Right kidney (tissue), 1 donor: ENCODE measurements at regions not wholly inside any gene's neighbourhood (a gene's known extent, or its start where the extent isn't known, plus 50 kb on each side); places are given as distances from the start of the nearest gene placed in this dataset.
A peak's percentile ranks its signal among the peaks of the same experiment; 100 is the strongest.
"Not testable (repeated sequence)": the region's sequence is repeated elsewhere in the genome, so short reads cannot be mapped to it uniquely, and the experiment has no call there.

Source experiments
- DNase-seq: peaks from one replicate; pipeline ENCODE4 v3.0.0-alpha.2; 2016

DNA sequence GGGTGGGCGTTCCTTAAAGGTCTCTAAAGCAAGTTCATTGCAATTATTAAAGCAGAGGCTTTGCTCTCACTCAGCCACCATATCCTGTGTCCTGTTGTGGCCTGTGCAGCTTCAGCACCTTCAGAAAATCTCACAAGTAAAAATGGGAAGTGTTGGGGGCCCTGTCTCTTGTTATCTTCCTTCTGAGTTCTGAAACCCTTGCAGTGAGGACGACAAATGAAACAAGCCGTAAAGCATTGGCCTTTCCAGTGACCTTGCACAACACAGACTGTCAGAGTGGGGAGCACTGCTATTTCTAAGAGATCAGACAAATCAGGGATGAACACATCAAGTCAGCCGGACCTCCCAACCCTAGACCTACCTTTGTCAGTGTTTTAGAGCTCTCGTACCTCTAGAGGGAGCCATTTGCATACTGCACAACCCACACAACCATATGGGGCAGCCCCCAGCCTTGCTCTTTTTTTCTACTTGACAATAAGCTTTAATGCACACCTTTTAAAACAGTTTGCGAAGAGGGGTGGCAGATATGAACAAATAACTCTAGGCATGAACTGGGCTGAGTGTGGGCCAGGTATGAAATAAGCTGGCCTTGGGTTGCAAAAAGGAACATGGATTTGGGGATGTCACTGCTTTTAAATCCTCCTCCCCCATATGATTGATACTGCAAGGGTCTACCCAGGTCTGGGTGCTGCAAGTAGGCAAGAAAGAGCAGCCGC, 89.8 kb downstream of the KATNIP start:
- DNase-seq, result peak; percentile 44

DNA sequence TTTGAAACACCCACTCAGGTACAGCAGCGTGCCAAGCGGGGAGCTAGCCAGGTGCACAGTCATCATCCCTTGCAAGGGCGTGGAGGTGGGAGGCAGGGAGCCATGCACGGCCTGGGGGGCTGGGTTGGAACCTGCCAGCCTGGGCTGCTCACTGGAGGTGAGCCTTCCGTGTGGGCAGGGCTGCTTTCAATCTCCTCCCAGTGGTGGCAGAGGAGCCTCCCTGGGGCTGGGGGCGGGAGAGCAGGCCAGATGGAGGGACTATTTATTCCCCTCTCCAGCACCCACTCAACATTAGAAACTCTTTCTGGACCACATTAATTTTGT, 90.3 kb downstream of the KATNIP start:
- no peak for DNase-seq

DNA sequence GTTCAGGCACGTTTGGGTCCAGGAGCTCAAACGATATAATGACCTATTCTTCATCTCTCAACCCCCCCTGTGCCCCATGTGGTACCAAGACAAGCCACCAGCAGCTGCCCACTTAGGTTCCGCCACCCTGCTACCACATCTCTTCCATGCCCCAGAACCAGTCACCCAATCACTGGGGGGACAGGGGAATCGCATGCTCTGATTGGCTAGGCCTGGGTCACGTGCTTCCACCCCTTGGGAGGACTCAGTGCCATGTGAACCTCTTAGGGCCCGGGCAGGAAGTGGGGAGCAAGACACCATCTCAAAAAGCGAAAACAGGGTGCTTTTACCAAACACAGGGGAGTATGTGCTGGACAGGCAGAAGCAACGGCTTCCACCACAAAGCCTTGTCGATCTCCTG, 91.3 kb downstream of the KATNIP start:
- DNase-seq, result no peak

DNA sequence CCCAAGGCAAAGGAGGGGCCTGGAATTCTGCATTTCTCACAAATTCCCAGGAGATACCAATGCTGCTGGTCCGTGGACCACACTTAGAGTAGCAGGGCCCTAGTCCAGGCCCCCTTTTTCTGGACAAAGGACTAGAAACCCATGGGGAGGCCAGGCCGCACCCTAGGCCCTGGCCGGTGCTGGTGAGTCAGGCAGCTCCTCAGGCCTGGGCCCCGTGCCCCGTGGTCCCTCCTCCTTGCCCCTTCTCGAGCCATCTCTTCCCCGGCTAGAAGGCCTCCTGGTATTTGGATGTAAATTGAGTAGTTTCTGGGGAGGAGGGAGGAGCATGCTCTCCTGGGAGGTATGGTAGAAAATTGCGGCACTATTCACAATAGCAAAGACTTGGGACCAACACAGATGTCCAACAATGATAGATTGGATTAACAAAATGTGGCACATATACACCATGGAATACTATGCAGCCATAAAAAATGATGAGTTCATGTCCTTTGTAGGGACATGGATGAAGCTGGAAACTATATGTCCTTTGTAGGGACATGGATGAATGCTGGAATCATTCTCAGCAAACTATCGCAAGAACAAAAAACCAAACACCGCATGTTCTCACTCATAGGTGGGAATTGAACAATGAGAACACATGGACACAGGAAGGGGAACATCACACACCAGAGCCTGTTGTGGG, 91.9 kb downstream of the KATNIP start:
- not testable (repeated sequence) for DNase-seq

DNA sequence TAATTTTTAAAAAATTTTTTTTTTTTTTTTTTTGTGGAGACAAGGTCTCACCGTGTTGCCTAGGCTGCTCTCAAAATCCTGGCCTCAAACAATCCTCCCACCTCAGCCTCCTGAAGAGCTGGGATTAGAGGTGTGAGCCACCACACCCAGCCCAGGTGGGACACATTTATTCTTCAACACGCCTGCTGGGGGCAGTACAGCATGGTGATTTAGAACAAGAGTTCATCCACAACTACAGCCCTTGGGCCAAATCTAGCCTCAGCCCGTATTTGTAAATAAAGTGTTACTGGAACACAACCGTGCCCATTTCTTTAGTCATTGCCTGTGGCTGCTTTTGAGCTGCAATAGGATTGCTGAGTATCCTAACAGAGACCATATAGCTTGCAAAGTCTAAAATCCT, 92.8 kb downstream of the KATNIP start:
- no peak for DNase-seq

DNA sequence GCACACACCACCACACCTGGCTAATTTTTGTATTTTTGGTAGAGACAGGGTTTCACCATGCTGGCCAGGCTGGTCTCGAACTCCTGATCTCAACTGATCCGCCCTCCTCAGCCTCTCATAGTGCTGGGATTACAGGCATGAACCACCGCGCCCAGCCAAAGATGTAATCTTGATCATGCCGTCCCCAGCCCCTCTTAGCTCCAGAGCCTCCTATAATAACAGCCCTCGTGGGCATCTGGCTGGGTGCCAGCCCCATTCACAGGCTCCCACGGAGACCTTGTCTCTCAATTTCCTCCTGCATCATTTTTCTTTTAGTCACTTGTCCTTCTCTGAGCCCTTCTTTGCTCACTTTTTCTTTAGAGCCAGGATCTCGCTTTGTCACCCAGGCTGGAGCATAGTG, 94.2 kb downstream of the KATNIP start:
- DNase-seq, result no peak

DNA sequence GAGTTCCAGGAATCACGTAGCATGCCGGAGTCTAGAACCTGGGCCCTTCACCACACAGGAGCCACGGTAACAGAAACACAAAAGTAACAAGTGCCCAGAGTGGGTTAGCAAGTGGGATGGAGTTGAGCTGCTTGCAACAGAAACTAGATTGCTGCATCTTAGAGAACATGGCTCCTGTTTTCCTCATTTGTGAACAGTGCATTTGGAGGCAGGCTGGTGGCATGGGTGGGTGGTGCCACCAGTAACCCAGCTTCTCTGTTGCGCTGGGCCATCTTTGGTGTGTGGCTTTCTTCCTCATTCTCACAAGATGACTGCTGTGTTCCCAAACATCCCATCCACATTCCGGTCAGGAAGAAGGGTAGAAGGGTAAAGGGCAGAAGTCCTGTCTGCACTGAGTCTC, 95.5 kb downstream of the KATNIP start:
- DNase-seq, result no peak

DNA sequence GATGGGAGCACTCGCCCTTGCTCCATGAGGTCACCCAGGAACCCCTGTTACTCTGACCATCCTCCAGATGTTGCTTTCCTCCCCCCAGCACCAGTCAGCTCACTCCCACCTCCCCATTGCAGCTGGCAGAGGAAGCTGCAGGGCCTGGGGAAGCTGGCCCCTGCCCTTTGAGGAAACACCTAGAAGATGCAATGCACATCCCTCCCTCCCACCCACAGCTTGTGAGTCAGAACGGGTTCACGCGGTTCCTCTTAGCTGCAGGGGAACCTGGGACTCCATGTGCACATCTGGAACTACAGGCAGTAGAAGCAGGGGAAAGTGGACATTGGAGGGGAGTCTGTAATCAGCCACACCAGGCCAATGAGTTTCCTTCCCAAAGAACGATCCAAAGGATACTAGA, 96.9 kb downstream of the KATNIP start:
- no peak for DNase-seq

DNA sequence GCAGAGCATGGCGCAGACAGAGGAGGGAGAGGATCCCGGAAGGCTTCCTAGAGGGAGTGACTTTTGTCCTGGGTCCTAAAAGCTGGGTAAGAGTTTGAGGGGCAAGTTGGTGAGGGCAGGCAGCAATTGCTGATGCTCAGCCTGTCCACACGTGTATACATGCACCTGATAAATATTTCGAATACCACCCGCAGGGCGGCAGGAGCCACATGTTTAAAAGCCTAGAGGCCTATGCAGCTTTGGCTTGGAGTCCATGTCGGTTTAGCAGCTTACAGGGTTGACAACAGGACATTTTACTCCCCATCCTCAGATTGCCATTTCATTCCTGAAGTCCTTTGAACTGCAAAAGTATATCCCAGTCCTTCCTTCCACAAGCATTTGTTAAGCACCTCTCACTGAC, 99.1 kb downstream of the KATNIP start:
- DNase-seq, result no peak

DNA sequence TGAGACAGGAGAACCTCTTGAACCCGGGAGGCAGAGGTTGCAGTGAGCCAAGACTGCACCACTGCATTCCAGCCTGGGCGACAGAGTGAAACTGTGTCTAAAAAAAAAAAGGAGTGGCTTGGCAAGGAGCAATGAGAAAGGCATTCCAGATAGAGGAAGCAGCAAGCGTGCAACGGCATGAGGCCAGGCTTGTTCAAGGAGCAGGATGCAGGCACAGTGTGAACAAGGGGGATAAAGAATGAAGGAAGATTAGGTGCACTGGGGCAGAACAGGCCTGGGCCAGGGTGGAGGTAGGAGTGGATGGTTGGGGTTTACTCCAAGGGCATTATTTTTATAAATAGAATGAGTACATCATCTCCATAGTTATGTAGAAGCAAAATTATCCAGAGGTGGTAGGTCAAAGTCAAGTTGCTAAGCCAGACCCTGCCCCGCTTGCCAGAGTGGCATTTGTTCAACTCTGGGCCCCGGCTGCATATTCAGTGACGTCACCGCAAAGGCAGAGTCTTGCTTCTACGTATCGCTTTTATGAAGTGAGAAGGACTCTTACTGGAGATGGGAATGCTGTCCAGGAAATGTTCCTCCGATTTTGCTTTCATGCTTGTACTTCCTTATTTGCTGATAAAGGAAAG, 100.2 kb downstream of the KATNIP start:
- no peak for DNase-seq

DNA sequence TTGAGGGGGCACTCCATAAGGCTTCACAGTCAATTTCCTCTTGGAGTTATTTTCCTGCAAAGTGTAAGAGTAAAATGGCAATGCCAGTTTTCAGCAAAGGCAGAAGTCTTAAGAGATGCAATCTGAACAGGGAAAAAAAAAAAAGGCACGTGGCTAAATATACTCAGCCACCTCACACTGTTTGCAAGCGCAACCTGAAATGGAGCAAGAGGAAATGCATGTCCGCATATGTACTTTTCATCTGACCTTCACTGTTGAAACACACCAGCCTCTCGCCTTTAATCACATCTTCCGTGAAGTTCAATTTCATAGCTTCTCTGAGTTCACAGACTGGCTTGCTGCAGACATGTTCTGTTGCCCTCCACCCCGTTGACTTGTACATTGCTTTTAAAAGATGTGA, 101.4 kb downstream of the KATNIP start:
- DNase-seq, result no peak

DNA sequence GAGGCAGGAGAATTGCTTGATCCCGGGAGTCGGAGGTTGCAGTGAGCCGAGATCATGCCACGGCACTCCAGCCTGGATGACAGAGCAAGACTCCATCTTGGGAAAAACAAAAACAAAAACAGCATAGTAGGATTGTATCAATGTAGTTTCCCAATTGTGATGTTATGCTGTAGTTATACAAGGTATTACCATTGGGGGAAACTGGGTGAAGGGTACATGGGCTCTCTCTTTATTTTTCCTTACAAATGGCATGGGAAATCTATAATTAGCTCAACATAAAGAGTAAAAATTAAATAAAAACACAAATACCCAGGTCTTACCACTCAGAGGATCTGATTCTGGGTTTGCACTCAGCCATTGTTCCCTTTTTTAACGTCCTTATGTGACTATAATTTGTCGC, 107.9 kb downstream of the KATNIP start:
- no peak for DNase-seq

DNA sequence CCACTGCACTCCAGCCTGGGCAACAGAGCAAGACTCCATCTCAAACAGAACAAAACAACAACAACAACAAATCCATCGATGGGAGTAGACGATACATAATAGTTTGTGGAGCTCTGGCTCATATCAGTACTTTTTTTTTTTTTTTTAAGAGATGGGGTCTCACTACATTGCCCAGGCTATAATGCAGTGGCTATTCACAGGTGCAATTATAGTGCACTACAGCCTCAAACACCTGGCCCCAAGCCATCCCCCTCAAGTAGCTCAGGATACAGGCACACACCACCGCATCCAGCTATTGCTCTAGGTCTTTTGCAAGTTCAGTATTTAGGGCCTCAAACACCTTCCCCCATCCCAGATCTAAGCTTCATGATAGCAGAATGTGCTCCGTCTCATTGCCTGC, 110.6 kb downstream of the KATNIP start:
- no peak for DNase-seq

DNA sequence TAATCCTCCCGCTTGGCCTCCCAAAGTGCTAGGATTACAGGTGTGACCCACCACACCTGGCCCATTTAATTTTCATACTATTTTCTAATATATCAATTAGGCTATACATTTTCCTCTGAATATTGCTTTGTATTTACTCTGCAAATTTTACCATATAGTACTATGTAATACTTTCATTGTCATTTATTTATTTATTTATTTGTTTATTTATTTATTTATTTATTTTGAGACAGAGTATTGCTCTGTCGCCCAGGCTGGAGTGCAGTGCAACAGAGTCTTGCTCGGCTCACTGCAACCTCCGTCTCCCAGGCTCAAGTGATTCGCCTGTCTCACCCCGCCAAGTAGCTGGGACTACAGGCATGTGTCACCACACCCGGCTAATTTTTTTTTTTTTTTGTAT, 113.3 kb downstream of the KATNIP start:
- DNase-seq, result not testable (repeated sequence)

DNA sequence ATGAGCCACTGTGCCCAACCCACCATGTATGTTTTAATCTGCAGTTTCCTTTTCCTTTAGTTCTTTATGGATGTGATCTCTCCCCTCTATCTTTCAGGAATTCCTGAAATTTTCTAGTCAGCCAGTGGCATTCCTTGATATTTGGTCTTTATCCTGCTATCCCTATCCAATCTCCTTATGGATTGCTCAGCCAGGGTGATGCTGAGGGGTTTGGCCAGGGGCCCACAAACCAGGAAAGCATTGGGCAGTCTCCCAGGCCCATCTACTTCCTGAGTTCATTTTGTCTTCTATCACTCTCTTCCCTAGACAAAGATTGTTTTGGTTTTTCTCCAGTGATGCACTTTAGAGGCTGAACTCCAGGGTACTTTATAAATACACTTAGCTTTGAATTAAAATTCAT, 115.9 kb downstream of the KATNIP start:
- no peak for DNase-seq

DNA sequence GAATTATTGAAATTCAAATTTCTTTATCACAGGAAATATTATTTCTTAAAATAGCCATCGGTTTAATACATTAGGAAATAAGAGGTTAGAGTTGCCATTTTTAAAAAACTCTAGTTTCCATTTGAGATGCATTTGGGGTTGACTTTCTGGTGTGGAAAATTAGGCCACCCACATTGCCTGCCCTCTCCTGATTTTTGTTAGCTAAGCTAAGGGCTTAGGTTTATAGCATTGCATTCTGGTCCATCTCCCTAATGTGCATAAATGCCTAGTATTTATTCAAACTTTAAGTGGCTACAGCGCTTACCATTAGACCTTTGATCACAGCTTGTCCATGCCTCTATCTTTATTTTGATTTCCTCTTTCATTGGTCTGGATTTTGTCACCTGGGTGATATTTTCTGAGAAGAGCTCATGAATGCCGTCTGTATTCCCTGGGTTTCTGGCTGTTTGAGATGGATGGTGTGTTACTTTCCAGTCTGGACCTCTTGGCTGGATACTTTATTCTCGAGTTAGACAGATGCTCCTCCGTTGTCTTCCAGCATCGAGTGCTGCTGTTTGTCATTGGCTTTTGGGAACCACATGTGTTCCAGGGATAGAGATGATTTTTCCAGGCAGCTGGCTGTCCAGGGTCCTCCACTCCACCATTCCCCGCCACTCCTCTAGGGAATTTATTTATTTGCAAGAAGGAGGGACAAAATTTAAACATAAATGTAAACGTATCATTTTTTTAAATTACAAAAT, 120.3 kb downstream of the KATNIP start:
- DNase-seq, result no peak

DNA sequence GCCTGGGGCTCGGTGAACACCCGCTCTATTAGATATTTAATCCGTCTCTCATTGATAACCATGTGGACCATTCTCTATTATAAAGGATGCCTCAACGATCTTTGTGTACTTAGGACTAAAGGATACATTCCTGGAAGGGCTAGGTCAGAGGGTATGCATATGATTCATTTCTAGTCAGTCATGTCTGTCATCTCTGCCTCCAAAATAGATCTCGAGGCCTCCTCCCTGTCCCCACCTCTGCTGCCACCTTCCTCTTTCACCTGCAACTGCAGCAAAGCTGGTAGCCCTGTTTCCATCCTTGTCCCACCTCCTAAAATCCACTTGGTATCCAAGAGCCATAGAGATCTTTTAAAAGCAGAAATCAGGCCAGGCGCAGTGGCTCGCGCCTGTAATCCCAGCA, 121.5 kb downstream of the KATNIP start:
- DNase-seq, result no peak

DNA sequence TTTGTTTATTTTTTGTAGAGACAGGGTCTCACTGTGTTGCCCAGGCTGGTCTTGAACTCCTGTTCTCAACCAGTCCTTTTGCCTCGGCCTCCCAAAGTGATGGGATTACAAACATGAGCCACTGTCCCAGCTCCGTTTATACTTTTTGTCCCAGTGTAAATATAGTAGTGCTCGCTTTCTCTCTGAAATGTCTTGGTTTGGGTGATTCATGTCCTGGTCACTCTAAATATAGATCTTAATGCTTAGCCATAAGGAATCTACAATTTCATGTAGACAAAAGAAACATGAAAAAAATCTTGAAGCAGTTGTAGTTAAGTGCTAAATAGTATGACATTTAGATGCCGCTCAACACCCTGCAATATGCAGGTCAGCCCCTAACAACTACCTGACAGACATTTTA, 126.9 kb downstream of the KATNIP start:
- no peak for DNase-seq

DNA sequence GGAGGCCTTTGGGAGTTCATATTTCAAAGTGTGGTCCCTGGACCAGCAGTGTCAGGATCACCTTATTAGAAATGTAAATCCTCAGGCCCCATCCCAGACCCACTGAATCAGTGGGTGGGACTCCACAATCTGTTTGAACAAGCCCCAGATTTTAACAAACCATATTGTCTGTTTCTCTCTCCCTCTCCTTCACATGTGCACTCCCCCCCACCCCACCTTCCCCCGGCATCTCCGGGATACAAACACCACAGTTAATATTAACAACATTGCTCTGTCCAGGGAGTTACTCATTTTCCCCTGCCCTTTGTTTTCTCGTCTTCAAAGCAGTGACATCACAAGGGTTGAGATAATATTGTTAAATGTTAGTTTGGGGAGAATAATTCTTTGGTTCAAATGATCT, 127.3 kb downstream of the KATNIP start:
- DNase-seq, result no peak

DNA sequence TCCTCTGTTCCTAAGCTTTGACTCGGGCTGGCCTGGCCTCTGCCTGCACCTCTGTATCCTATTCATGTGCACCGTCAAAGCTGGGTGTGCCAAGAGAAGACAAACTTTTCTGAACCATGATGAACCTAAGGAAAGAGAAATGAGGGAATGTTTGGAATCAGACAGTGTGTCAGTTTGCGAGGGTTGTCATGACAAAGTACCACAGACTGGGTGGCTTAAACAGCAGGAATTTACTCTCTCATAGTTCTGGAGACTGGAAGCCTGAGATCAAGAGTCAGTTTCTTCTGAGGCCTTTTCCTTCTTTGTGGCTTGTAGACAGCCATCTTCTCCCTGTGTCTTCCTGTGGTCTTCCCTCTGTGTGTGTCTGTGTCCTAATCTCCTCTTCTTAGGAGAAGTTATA, 129.0 kb downstream of the KATNIP start:
- DNase-seq, result no peak

DNA sequence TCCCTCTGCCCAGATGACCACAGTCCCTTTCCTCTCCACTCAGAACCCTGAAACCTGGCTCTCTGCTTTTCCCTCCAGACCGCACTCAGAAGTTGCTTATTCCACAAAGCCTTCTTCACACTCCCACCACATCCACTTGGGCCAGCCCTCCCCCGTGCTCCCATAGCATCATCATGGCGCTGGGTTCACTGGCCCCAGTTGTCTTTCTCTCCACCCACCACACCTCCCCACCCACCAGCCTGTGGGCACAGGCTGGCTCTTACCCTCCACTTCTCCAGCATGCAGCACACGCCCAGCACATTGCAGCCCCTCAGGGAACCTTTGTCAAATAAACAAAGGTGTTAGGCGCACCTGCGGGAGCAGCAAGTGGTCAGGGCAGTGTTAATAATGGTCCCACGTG, 130.0 kb downstream of the KATNIP start:
- DNase-seq, result no peak

DNA sequence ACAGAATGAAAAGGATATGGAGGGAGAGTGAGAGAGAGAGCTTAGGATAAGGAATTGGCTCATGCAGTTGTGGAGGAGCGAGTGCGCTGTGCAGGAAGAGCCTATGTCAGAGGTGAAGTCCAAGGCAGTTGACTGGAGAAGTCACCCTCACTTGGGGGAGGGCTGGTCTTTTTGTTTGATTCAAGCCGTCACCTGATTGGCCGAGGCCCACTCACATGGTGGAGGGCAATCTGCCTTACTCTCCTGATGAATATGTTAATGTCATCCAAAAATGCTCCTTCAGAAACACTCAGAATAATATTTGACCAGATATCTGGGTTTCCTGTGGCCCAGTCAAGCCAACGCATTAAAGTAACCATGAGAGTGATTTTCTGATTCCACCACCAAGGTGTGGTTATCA, 131.7 kb downstream of the KATNIP start:
- no peak for DNase-seq

DNA sequence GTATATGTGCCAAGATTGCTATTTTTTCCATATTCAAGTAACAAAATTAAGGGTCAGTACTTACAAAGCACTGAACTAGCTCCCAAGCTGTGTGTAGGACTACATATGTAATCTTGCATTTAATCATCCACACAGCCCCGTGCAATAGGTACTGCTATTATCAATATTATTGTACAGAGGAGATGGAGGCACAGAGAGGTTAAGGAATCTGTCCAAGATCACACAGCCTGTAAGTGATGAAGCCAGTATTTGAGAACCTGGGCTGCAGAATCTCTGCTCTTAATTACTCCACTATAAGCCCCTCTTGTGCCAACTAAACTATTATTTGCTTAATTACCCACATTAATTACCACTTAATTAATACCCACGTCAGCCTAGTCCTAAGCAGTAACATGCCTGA, 134.1 kb downstream of the KATNIP start:
- DNase-seq, result no peak
